Spleen (tissue), 11 donors: ENCODE measurements at regions not wholly inside any gene's neighbourhood (a gene's known extent, or its start where the extent isn't known, plus 50 kb on each side); places are given as distances from the start of the nearest gene placed in this dataset.

ENCODE experiments used
- DNase-seq: peaks from one replicate; pipeline ENCODE4 v3.0.0-alpha.2; 2020
- H3K27ac ChIP-seq, 8 donors: fragments of 200-600 bp; sonication (generic) in 7 of 8; 1 replicate in 4 of 8; 2 replicates in 4 of 8; pipeline versions ENCODE4 v1.5.0 to v1.8.0; 2016 to 2021; ENCODE audit warnings: inconsistent platforms in 4 of 8, mild to moderate bottlenecking in 4 of 8, moderate library complexity in 1 of 8
- H3K27me3 ChIP-seq, 7 donors: fragments of 200-600 bp; sonication (generic) in 6 of 7; replicated peaks in 1 of 7; 1 replicate in 4 of 7; 2 replicates in 3 of 7; pipeline versions ENCODE4 v1.5.0 to v1.8.0; 2016 to 2021; ENCODE audit warnings: inconsistent platforms in 3 of 7, mild to moderate bottlenecking in 1 of 7
- H3K36me3 ChIP-seq, 6 donors: fragments of 200-600 bp; sonication (generic) in 5 of 6; 1 replicate in 4 of 6; 2 replicates in 2 of 6; pipeline versions ENCODE4 v1.5.0 to v1.8.0; 2016 to 2021; ENCODE audit warnings: inconsistent platforms in 2 of 6
- H3K4me1 ChIP-seq, 6 donors: fragments of 200-600 bp; sonication (generic) in 5 of 6; 1 replicate in 3 of 6; 2 replicates in 3 of 6; pipeline versions ENCODE4 v1.5.0 to v1.8.0; 2016 to 2021; ENCODE audit warnings: inconsistent platforms in 3 of 6
- H3K4me3 ChIP-seq, 8 donors: fragments of 200-600 bp; sonication (generic) in 7 of 8; 1 replicate in 4 of 8; 2 replicates in 4 of 8; pipeline versions ENCODE4 v1.5.0 to v1.8.0; 2016 to 2021; ENCODE audit warnings: inconsistent platforms in 4 of 8, mild to moderate bottlenecking in 4 of 8, moderate library complexity in 2 of 8
- H3K9me3 ChIP-seq, 8 donors: fragments of 200-600 bp; sonication (generic) in 7 of 8; 1 replicate in 4 of 8; 2 replicates in 4 of 8; pipeline versions ENCODE4 v1.5.0 to v1.8.0; 2016 to 2021; ENCODE audit warnings: inconsistent platforms in 4 of 8
- POLR2A ChIP-seq, 3 donors: fragments of 450-650 bp; IDR thresholded peaks; one replicate each; pipeline ENCODE4 v1.5.1; 2017; ENCODE audit warnings: antibody characterized with exemption in 3 of 3, mild to moderate bottlenecking in 1 of 3
- POLR2AphosphoS5 ChIP-seq, 3 donors: sonication (generic); formaldehyde crosslinking; IDR thresholded peaks; one replicate each; pipeline ENCODE4 v1.5.1; 2017; ENCODE audit warnings: antibody characterized with exemption in 3 of 3
- WGBS, 5 donors: extraction: QIAGEN DNeasy Blood & Tissue Kit in 3 of 5; methylation state at CpG; one replicate each; pipeline versions ENCODE4 v1.1.5 to v1.1.7; 2013 to 2018; 5-methylcytosine and 5-hydroxymethylcytosine counted together
- intact Hi-C: fragments of 100-400 bp; cut with DNase I; formaldehyde crosslinking; loops from one replicate; pipeline ENCODE4 v1.15.0; 2023; ENCODE audit warnings: low total_unique reads
- TF ChIP-seq, protein P1 (sequence below), 11 experiments: fragments of 200-600 bp in 7 of 11; fragments of 450-650 bp in 4 of 11; sonication (generic) in 4 of 11; IDR thresholded peaks in 8 of 11; conservative IDR thresholded peaks in 3 of 11; 1 replicate in 7 of 11; 2 replicates in 4 of 11; pipeline versions ENCODE4 v1.4.0 to v1.8.0; 2016 to 2021; ENCODE audit warnings: antibody characterized with exemption in 11 of 11, inconsistent platforms in 4 of 11, mild to moderate bottlenecking in 1 of 11
- donor health status: healthy with polysubstance abuse.
- donor health status: DM: no; HTN: no; CAD: no; lungs with moderate emphysema.
- donor health status: DM: no; HTN: no; CAD: no.
- donor health status: Bipolar disorder and iron deficiency.
- donor health status: healthy.
- donor health status: DM: no; HTN: no; CAD: no.
- donor health status: DM: yes; HTN: yes; CAD: no.

DNA sequence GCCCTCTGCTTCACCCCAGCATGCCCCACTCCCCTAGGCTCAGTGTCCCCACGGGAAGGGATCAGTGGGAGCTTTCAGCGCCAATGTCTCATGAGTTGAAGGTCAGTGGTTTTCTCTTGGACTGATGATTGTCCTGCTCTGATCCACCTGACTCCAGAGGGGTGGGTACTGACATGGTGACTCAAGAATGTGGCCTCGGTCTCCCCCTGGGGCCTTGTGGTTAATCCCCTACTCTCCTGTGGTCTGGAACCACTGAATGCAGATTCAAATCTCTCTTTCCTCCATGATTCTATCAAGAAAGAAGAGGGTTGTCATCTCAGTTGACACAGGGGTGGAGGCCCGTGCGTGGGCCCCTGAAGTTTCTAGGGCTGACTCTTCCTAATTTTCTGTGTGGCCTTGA lies 176.9 kb downstream of the RPS24 start:
- peak; percentile 16 for DNase-seq
- TF ChIP-seq POLR2AphosphoS5 (IDR thresholded peaks at IDR 0.05), result no peak
- TF ChIP-seq POLR2A (IDR thresholded peaks at IDR 0.05), result no peak
- TF ChIP-seq, protein P1, sequence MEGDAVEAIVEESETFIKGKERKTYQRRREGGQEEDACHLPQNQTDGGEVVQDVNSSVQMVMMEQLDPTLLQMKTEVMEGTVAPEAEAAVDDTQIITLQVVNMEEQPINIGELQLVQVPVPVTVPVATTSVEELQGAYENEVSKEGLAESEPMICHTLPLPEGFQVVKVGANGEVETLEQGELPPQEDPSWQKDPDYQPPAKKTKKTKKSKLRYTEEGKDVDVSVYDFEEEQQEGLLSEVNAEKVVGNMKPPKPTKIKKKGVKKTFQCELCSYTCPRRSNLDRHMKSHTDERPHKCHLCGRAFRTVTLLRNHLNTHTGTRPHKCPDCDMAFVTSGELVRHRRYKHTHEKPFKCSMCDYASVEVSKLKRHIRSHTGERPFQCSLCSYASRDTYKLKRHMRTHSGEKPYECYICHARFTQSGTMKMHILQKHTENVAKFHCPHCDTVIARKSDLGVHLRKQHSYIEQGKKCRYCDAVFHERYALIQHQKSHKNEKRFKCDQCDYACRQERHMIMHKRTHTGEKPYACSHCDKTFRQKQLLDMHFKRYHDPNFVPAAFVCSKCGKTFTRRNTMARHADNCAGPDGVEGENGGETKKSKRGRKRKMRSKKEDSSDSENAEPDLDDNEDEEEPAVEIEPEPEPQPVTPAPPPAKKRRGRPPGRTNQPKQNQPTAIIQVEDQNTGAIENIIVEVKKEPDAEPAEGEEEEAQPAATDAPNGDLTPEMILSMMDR (IDR thresholded peaks at IDR 0.05 in 8 of 11, conservative IDR thresholded peaks at IDR 0.05 in 3 of 11), result no peak
- intact Hi-C loops, result no loop called here
- H3K4me3 ChIP-seq, result no peak overlapping the region
- peaks cover 0 to 3% (median 0%) of the 10 kb centered on the region in 7 donors for H3K27me3 ChIP-seq
- peaks cover 0 to 8% (median under 1%) of the 10 kb centered on the region in 6 donors for H3K4me1 ChIP-seq
- H3K27ac ChIP-seq, result no peak overlapping the region
- H3K36me3 ChIP-seq, result no peaks in the 10 kb centered on the region
- 79 to 87% (median 85%) methylated on average over 5 of the region's 5 CpGs for WGBS, 5 donors
- H3K9me3 ChIP-seq, result no peaks in the 10 kb centered on the region

DNA sequence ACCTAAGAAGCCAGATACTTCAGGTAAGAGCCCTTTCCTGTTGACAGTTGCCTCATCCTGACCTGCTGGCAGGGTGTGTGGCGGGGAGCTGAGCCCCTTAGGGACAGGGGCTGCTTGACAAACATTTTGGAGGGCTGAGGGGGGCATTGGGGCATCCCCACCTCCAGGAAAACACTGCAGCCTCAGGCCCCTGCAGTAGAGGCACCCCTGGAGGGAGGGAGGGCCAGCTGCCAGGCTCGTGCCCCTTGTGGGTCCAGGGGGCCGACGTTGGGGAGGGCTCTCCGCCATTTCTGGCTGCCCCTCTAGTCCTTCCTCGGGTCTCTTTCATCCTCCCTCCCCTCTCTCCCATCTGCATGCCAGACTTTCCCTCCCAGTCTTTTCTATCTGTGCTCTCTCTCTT lies 177.3 kb downstream of the RPS24 start:
- Histone ChIP-seq H3K4me1 (peaks cover 0 to 8% (median 0%) of the 10 kb centered on the region in 6 donors), H3K27ac (no peak overlapping the region), H3K4me3 (no peak overlapping the region), H3K27me3 (peaks cover 0 to 7% (median 0%) of the 10 kb centered on the region in 7 donors), H3K36me3 (no peaks in the 10 kb centered on the region), H3K9me3 (no peaks in the 10 kb centered on the region)
- WGBS, 5 donors, result 86 to 95% (median 91%) methylated on average over 6 of the region's 6 CpGs
- no peak for TF ChIP-seq POLR2A (IDR thresholded peaks at IDR 0.05)
- no peak for TF ChIP-seq POLR2AphosphoS5 (IDR thresholded peaks at IDR 0.05)
- TF ChIP-seq, protein P1 (IDR thresholded peaks at IDR 0.05 in 8 of 11, conservative IDR thresholded peaks at IDR 0.05 in 3 of 11), result no peak
- DNase-seq, result peak; percentile 63
- intact Hi-C loops, result no loop called here

DNA sequence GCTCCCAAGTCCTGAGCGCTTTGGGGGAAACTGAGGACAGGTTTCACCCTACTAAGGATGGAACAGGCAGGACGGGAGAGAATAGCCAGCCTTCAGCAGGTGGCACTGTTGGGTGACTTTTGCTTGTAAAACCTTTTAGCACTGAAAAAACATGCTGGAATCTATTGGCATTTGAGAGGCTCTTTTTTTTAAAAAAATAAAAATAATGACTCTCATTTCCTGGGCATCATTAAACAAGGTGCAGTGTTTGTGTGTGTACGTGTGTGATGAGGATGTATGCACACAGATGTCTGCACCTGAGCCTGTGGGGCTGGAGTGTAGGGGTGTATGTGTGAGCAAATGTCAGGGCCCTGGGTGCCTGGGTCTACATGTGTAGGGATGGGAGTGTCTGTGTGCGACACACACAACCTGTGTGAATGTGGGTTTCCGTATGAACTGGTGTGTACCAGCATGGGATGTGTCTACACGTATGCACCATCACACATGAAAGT lies 177.9 kb downstream of the RPS24 start:
- Histone ChIP-seq H3K36me3 (no peaks in the 10 kb centered on the region), H3K4me3 (no peak overlapping the region), H3K27me3 (peaks cover 0 to 14% (median 0%) of the 10 kb centered on the region in 7 donors), H3K9me3 (no peaks in the 10 kb centered on the region), H3K27ac (no peak overlapping the region), H3K4me1 (peaks cover 0 to 8% (median 0%) of the 10 kb centered on the region in 6 donors)
- peak; percentile 56 for DNase-seq
- 69 to 85% (median 75%) methylated on average over 6 of the region's 6 CpGs for WGBS, 5 donors
- intact Hi-C loops, result no loop called here
- TF ChIP-seq, protein P1 (IDR thresholded peaks at IDR 0.05 in 8 of 11, conservative IDR thresholded peaks at IDR 0.05 in 3 of 11), result peak in 7 of 11 experiments; percentile 3 to 51 (median 26)
- no peak for TF ChIP-seq POLR2A (IDR thresholded peaks at IDR 0.05)

DNA sequence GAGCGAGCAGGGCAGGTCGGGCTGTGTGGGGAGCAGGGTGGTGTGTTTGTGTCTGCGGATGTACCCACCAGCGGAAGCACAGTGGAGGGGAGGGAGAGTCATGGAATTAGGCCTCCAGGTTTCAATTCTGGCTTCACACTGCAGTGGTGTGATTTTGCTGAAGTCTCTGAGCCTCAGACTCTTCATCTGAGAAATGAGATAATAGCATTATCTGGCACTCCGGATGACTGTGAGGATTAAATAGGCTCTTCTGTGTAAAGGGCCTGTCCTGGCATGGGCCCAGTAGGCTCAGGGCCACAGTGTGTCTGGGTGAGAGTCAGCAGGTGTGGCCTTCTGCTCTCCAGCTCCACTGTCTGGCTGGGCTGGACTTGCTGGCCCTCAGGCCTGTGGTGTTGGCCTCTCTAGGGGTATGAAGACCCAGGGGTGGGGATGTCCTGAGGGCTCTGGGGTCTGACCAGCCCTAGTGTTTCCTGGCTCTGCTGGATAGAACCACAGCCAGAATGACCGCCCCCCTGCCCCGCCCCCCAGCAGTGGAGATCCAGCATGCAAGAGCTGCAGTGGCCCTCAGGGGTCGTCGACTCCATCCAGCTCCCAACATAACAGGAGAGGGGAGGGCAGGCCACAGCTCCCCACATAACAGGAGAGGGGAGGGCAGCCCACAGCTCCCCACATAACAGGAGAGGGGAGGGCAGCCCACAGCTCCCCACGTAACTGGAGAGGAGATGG lies 178.6 kb downstream of the RPS24 start:
- intact Hi-C loops, result no loop called here
- Histone ChIP-seq H3K27ac (no peak overlapping the region), H3K4me3 (no peak overlapping the region), H3K27me3 (peaks cover 0 to 17% (median 0%) of the 10 kb centered on the region in 7 donors), H3K4me1 (peaks cover 0 to 8% (median 0%) of the 10 kb centered on the region in 6 donors), H3K36me3 (no peaks in the 10 kb centered on the region), H3K9me3 (no peaks in the 10 kb centered on the region)
- TF ChIP-seq, protein P1 (IDR thresholded peaks at IDR 0.05 in 8 of 11, conservative IDR thresholded peaks at IDR 0.05 in 3 of 11), result no peak
- TF ChIP-seq POLR2AphosphoS5 (IDR thresholded peaks at IDR 0.05), result no peak
- no peak for TF ChIP-seq POLR2A (IDR thresholded peaks at IDR 0.05)
- 73 to 88% (median 78%) methylated on average over 10 of the region's 10 CpGs for WGBS, 5 donors
- DNase-seq, result no peak
